CD4-positive, alpha-beta T cell treated with Interleukin-17A for 1 hour (primary cell): ENCODE measurements at regions not wholly inside any gene's neighbourhood (a gene's known extent, or its start where the extent isn't known, plus 50 kb on each side); places are given as distances from the start of the nearest gene placed in this dataset.

Experiments used
- DNase-seq: peaks from one replicate; pipeline ENCODE4 v3.0.0-alpha.2; 2020

- no peak for DNase-seq
These were observed 148.8 kb downstream of the CRYBB2 start for GRCh38 chr22:25368271-25368670.

GRCh38 chr22:25369041-25369440 lies 149.6 kb downstream of the CRYBB2 start:
- DNase-seq: no peak

GRCh38 chr22:25370322-25370721 lies 150.9 kb downstream of the CRYBB2 start:
- DNase-seq: no peak

- DNase-seq: no peak
These were observed 152.7 kb downstream of the CRYBB2 start for GRCh38 chr22:25372000-25372595.

GRCh38 chr22:25373961-25374360 lies 154.5 kb downstream of the CRYBB2 start:
- DNase-seq: no peak

GRCh38 chr22:25374869-25375268 lies 155.4 kb downstream of the CRYBB2 start:
- DNase-seq: no peak

GRCh38 chr22:25375683-25376082 lies 156.2 kb downstream of the CRYBB2 start:
- no peak for DNase-seq

- no peak for DNase-seq
These were observed 158.3 kb downstream of the CRYBB2 start for GRCh38 chr22:25377699-25378098.

GRCh38 chr22:25380122-25380747 lies 160.8 kb downstream of the CRYBB2 start:
- no peak for DNase-seq

GRCh38 chr22:25382762-25383161 lies 163.3 kb downstream of the CRYBB2 start:
- no peak for DNase-seq

GRCh38 chr22:25383278-25383820 lies 163.9 kb downstream of the CRYBB2 start:
- DNase-seq: no peak

- no peak for DNase-seq
These were observed 164.5 kb downstream of the CRYBB2 start for GRCh38 chr22:25383892-25384291.

- DNase-seq: no peak
These were observed 167.1 kb downstream of the CRYBB2 start for GRCh38 chr22:25386538-25386884.

GRCh38 chr22:25388415-25388814 lies 169.0 kb downstream of the CRYBB2 start:
- no peak for DNase-seq

GRCh38 chr22:25388866-25389540 lies 169.6 kb downstream of the CRYBB2 start:
- no peak for DNase-seq

GRCh38 chr22:25389541-25389919 lies 170.1 kb downstream of the CRYBB2 start:
- no peak for DNase-seq

GRCh38 chr22:25390297-25391240 lies 171.1 kb downstream of the CRYBB2 start:
- DNase-seq: no peak

GRCh38 chr22:25392584-25392983 lies 171.9 kb upstream of the GRK3 start:
- no peak for DNase-seq

GRCh38 chr22:25393121-25393805 lies 171.2 kb upstream of the GRK3 start:
- DNase-seq: no peak

- no peak for DNase-seq
These were observed 169.0 kb upstream of the GRK3 start for GRCh38 chr22:25395468-25395867.

GRCh38 chr22:25395915-25396314 lies 168.6 kb upstream of the GRK3 start:
- no peak for DNase-seq

- no peak for DNase-seq
These were observed 167.8 kb upstream of the GRK3 start for GRCh38 chr22:25396615-25397200.
